GM18861 (cell line): ENCODE measurements at regions not wholly inside any gene's neighbourhood (a gene's known extent, or its start where the extent isn't known, plus 50 kb on each side); places are given as distances from the start of the nearest gene placed in this dataset.

Source experiments
- ATAC-seq: cut with Tn5 transposase; IDR thresholded peaks from one replicate; pipeline ENCODE4 v1.9.1; 2021; ENCODE audit not compliant: unreplicated experiment

DNA sequence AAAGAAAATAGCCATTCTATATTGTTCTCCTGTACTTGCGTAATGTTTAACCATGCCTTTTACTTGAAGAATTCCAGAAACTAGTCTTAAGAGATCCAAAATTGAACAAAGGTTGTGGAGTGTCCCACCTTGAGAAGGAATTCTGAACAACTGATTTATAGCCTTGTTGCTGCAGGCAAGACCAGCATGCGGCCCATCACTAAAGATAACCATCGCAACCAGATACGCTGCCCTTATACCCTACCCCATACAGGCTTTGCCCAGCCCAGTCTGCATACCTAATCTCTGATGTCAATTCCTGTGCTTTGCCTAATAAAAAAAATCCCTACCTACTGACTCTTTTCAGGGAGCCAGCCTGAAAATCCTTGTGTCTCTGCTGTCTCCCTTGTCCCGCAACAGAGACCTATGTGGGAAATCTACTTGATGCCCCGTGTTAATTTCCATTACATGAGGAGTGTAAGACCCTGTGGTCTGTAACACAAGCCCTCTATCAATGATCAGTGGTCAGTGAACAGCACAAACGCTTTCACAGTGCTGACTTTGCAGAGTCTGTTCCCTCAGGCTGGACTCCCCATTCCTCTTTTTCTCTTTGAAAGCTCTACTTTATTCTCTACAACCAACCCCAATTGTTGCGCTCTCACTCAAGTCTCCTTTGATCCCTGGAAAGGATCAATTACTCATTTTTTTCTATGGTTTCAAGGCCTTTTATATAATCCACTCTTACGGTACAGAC lies 125.7 kb upstream of the BTBD3 start:
- no peak for ATAC-seq

DNA sequence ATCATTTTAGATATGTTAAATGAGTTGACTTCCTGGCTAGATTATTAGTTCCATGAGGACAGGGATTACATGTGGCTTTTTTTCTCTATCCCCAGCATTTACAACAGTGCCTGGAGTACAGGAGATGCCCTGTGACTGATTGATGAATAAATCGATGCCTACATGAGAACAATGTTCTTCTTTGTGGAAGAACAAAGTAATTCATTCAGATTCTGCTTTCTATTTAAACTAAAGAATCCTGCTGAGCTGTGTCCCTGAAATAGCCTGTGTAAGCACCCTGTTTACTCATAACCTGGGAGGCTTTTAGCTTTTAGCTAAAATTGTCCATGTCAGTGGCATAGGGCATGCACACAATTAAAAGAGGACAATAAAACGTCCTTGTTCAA lies 125.1 kb upstream of the BTBD3 start:
- no peak for ATAC-seq

DNA sequence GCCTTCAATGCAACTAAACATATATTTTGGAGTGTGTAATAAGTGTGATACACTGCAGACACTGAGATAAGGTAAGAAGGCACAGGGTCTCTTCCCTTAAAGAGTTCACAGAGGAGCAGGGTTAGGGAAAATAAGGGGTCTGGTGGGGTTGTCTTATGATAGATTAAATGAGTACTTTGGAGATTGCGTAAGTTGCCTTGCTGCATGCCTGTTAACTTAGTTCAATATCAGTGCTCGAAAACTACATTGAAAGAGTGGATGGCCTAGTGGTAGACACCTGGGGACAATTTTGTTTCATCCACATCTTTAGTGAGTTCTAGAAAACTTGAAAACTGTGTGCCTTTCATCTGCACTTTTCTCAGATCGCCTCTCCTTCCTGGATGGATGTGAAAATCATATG lies 123.2 kb upstream of the BTBD3 start:
- no peak for ATAC-seq

DNA sequence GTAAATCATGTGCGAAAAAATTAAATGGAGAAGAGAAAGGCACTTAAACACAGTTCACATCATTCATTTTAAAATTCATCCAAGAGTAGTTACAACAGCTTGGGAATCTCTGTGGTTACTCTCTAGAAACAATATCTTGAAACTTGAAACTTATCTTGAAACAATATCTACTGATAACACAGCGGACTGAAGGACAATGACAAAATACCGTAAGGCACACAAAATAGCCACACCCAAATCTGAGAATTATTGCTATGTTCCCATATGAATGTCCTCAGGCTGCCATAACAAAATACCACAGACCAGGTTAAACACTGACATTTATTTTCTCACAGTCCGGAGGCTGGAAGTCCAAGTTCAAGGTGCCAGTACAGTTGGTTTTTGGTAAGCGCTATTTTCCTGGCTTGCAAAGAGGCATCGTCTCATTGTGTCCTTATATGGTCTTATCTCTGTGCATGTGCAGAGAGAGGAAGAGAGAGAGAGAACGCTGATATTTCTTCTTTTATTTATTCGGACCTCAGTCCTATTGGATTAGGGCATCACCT lies 122.5 kb upstream of the BTBD3 start:
- ATAC-seq, result no peak

DNA sequence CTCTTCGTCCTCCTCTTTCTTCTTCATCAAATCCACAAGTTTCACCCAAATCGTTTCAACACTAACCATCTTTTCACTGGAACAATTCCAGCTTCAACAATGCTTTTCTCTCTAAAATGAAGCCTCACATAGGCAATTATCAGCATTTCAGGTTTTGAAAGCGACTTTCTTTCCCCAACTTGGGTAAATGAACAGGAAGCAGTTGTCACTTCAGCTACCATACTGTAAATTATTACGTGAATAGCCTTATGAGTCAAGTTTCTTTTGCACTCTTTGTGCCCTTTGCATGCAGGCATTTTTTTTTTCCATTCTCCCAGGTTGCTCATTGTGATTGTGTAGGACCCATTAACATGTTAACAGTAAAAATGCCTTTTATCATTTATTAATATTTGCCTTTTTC lies 121.7 kb upstream of the BTBD3 start:
- no peak for ATAC-seq

DNA sequence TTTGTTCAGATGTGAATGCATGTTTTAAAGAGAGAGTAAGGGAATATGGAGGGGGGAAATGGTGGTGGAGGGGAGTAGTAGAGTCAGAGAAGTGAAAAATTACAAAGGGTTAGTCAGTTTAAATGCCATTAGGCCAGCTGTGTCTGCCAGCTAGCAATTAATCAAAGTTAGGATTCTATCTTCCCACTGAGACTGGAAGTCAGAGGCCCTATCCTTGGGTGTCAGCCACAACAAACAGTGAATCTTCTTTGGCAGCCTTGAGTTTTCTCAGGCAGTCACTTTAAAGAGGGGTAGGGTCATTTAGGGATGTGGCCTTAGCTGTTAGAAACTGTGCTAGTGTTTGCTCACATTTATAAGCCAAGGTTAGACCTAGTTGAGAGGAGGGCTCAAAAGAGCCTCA lies 120.5 kb upstream of the BTBD3 start:
- no peak for ATAC-seq

DNA sequence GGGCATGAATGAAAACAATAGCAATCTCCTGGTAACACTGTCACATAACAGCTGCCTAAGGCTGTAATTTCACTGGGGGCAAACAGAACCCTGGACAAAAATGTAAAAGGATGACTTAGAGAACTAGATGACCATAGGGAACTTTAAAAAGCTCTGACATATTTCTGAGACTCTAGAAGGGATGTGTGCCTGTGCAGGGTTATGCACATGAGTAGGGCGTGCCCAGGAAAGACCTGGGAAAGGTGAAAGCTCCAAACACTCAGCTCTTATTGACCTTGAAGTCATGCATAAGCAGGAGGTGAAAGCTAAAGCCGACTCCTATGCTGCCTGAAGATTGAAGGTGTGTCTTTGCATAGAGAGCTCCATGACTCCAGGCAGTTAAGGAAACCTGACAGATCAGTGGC lies 118.4 kb upstream of the BTBD3 start:
- ATAC-seq, result no peak

DNA sequence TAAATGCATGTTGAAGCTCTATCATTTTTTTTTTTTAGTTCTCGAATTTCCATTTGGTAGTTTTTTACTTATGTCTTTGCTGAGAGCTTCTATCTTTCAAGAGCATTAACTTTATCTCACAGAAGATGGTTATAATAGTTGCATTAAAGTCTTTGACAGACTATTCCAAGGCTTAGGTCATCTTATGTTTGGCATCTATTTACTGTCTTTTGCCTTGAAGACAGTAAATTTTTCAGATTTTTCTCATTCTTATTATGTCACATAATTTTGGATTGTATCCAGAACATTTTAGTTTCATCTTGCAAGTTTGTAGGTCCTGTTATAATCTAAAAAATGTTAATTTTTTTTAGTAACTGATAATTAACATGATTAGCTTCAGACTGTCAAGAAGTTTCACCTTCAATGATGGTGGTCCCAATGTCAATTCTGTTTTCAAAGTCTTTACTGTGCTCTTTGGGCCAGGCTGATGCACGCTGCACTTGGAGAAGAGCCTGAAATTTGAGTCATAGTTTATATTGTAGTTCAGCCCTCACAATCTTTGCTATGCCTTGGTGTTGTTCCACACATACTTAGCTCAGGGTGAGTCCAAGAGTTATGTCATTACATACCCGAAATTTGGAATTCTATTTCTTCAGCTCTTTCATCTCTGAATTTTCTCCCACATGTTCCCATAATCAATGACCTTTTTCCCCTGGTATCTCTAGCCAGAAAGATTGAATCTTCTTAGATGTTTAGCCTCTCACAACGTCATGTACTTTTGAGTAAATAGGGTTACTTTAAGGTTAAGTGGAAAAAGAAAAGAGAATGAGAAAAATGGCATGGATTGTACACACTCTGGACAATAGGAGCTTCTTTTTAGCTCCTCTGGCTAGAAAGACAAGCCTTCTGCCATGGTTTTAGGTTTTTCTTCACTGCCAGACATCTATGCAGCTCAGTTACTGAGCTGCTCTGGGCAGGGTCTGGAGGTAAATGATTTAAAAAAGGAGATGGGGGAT lies 110.3 kb upstream of the BTBD3 start:
- ATAC-seq, result no peak

DNA sequence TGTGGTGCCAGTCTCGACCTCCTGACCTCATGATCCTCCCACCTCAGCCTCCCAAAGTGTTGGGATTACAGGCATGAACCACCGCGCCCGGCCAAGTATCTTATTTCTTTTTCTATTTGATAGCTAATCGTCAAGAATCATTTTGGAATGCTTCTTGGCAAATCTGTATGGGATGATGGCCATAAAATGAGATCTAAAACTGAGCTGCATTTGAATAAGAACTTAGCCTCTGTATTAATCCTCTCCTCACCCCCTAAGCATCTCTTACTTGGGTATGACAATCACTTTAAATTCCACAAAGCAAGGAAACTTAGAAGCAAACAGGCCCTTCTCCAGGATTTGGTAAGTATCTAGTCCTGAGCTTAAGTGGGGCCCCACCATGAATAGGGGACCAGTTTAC lies 108.9 kb upstream of the BTBD3 start:
- ATAC-seq, result no peak

DNA sequence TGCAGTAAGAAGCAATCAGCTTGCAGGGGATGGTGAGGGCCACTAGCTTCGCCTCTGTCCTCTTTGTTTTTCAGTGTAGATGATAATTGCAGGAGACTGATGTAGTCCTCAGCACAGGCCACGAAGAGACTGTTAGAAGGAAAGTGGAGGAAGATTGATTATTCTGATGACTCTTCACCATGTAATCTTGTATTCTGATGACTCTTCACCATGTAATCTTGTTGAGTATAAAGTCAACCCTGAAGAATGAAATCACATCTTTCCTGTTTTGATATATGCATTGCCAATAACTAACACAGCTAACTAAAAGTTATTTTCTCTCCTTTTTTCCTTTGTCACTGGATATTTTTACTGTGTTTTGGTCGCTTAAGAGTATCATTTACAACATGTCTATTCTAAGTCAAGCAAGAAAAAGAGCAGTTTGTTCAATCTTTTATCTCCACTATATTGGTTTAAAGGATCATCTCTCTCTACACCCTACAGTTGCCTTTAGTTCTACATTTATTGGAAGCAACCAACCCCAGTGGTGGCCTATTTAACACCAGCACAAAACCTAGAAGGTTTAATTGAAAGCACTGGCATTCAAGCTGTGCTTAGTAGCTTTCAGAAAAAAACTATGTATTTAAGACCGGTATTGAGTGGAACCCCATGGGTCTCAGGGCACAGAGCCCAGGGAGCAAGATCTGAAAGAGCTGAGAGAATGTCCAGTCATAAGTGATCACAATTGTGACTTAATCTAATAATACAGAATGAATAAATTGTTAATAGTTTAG lies 107.2 kb upstream of the BTBD3 start:
- ATAC-seq, result no peak

DNA sequence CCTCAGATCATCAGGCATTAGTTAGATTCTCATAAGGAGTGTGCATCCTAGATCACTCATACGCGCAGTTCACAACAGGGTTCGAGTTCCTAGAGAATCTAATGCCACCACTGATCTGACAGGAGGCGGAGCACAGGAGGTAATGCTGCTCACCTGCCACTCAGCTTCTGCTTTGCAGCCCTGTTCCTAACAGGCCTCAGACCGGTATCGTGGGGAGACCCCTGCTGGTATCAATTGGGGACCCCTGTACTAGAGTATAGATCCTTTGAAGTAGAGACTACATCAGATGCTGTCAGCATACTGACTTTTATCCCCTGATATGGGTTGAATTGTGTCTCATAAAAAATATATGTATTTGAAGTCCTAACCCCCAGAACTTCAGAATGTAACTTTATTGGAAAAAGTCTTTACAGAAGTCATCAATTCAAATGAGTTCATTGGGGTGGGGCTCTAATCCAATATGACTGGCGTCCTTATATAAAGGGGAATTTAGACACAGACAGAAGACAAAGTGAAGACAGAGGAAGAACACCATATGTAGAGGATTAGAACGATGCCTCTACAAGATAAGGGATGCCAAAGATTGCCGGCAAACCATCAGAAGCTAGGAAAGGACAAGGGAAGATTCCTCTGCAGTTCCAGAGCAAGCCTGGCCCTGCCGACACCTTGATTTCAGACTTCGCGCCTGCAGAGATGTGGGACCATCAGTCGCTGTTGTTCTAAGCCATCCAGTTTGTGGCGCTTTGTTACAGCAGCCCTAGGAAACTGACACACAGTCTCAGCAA lies 104.4 kb upstream of the BTBD3 start:
- no peak for ATAC-seq

DNA sequence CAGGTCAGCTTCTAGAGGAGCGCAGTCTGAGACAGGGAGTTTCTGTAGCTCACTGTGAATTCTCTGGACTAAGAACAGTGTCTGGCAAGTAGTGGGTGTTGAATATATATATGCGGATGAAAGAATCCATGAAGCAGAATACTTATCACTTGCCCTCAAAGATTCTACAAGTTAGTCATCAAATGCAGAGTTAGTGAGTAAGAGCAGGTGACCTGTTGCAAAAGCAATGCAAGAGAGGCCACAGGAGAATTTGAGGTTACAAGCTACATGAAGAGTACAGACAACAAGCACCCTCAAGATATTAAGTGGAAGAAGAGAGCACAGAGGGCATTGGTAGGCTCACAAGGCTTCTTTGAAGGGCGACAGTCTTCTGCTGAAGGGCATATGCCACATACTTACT lies 103.4 kb upstream of the BTBD3 start:
- no peak for ATAC-seq

DNA sequence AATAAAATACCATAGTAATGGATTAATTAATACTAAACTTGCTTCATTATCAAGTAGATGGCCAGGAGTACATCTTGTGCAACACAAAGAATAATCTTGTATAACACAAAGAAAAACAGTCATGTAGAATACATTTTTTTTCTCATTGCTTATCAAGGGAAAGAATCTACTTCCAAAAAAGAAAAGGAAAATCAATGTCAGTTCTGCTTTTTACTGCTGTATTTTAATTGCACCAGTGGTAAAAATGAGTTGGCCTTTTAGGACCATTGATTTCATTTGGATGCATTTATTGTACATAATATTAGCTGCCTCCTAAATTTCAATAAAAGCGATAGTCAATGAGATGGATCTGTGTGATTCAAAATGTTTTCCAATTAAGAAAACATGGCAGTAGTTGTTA lies 96.9 kb upstream of the BTBD3 start:
- ATAC-seq, result no peak

DNA sequence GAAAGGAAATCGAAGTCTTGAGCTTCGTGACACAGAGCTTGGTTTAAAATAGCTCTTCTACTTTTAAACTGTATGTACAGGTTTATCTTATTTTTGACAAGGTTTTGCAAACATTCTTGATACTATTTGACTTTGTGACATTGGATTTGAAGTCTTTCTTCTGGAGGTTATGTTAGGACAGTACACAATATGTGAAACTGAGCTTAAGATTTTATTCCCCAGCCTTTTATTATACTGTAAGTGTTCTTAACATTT lies 95.2 kb upstream of the BTBD3 start:
- ATAC-seq, result no peak

DNA sequence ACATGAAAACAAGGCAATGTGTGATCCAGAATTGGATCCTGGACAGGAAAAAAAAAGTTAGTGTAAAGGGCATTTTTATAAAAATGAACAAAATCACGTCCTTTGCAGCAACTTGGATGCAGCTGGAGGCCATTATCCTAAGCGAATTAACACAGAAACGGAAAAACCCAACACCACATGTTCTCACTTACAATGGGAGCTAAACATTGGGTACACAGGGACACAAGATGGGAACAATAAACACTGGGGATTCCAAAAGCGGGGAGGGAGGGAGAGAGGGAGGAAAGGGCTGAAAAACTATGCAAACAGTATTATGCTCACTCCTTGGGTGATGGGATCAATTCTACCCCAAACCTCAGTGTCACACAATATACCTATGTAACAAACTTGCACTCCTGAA lies 91.4 kb upstream of the BTBD3 start:
- no peak for ATAC-seq

DNA sequence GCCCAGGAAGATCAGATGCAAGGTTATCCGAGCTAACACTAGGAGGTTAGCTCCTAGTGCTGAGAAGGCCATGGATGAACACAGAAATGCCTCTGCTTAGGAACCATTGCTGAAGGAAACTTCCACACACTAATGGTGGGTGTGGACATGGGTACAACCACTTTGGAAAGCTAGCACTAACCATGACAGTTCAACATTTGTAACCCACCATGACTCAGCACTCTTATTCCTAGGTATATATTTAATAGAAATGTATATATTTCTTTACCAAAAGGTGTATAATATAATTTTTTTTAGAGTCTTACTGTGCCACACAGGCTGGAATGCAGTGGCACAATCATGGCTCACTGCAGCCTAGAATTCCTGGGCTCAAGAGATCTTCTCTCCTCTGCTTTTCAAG lies 85.3 kb upstream of the BTBD3 start:
- ATAC-seq, result no peak

DNA sequence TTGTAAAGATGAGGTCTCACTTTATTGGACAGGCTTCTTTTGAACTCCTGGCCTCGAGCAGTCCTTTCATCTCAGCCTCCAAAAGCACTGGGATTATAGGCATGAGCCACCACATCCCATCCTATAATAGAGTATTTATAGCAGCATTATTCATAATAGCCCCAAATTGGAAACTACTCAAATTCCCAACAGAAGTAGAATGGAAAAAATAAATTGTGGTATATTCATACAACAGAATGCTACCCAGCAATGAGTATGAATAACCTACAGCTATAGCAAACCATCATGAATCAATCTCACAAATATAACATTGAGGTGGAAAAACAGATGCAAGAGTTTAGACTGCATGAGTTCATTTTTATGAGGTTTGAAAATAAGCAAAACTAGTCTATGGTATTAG lies 84.8 kb upstream of the BTBD3 start:
- no peak for ATAC-seq

DNA sequence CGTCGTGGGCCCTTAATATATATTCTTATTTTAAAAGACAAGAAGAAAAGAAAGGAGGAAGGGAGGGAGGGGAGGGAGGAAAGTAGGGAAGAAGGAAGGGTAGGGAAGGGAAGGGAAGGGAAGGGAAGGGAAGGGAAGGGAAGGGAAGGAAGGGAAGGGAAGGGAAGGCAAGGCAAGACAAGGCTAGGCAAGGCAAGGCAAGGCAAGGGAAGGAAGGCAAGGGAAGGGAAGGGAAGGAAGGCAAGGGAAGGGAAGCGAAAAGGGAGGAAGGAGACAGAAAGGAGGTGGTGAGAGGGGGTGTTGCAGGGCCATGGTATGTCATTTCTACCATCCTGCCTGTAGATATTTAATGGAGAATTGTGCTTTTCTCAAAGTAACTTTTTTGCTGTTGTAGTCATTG lies 83.9 kb upstream of the BTBD3 start:
- ATAC-seq, result no peak

DNA sequence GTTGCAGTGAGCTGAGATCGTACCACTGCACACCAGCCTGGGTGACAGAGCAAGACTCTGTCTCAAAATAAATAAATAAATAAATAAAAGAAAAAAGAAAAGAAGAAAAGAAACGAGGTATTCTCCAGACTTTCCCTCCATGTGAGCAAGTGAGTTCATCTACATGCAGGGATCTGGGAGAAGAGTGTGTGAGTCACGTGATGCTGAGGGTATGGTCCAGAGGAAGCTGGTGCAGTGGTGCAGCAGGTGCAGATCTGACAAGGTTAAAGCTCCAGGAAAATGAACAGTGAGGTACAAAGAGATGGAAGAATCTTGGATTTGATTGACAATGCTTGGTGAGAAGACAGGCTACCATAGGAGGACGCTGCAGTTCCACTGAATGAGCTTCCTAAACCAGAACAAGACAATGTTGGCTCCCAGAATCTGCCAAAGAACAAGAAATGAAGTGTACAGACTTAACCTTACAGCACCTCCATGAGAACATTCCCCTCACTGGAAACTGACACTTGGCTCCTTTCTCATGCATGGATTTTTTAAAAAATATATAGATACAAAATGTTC lies 79.5 kb upstream of the BTBD3 start:
- ATAC-seq, result no peak

DNA sequence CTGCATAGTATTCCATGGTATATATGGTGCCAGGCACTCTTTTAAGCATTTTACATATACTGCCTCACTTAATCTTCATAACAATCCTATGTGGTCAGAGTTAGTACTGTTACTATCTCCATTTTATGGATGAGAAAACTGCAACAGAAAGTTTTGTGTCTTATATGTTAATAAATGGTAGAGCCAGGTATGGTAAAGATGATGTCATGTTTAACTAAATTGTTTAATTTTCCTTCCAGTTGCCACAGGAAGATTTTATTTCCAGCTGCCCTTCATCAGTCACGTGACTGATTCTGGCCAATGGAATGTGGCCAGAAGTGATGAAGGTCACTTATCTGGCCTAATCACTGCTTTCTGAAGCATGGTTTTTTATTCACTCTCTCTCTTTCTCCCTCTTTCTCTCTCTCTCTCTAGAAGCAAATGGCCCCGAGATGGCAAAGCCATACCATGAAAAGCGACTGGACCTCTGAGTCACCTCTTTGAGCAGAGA lies 75.7 kb upstream of the BTBD3 start:
- no peak for ATAC-seq
